ENCODE measurements at regions not wholly inside any gene's neighbourhood (a gene's known extent, or its start where the extent isn't known, plus 50 kb on each side); places are given as distances from the start of the nearest gene placed in this dataset.
"Not testable (repeated sequence)": the region's sequence is repeated elsewhere in the genome, so short reads cannot be mapped to it uniquely, and the experiment has no call there.

GRCh38 chr2:37722971-37723370 is 51.5 kb upstream of the CDC42EP3 start:
- DNase-seq: not testable (repeated sequence)

- DNase-seq: no peak
These were observed 58.8 kb upstream of the CDC42EP3 start for GRCh38 chr2:37730037-37730818.

GRCh38 chr2:37732412-37732811 is 61.0 kb upstream of the CDC42EP3 start:
- DNase-seq: not testable (repeated sequence)

GRCh38 chr2:37733251-37733650 is 61.8 kb upstream of the CDC42EP3 start:
- no peak for DNase-seq

- DNase-seq: not testable (repeated sequence)
These were observed 62.5 kb upstream of the CDC42EP3 start for GRCh38 chr2:37733955-37734354.

- not testable (repeated sequence) for DNase-seq
These were observed 63.6 kb upstream of the CDC42EP3 start for GRCh38 chr2:37734891-37735523.

GRCh38 chr2:37735524-37735910 is 64.1 kb upstream of the CDC42EP3 start:
- DNase-seq: not testable (repeated sequence)

- DNase-seq: no peak
These were observed 66.1 kb upstream of the CDC42EP3 start for GRCh38 chr2:37737507-37737906.

- no peak for DNase-seq
These were observed 66.9 kb upstream of the CDC42EP3 start for GRCh38 chr2:37738266-37738885.

GRCh38 chr2:37739153-37739552 is 67.7 kb upstream of the CDC42EP3 start:
- no peak for DNase-seq

- no peak for DNase-seq
These were observed 68.8 kb upstream of the CDC42EP3 start for GRCh38 chr2:37740164-37740739.

- no peak for DNase-seq
These were observed 70.8 kb upstream of the CDC42EP3 start for GRCh38 chr2:37742286-37742685.

- DNase-seq: no peak
These were observed 72.6 kb upstream of the CDC42EP3 start for GRCh38 chr2:37744010-37744409.

- DNase-seq: not testable (repeated sequence)
These were observed 73.5 kb upstream of the CDC42EP3 start for GRCh38 chr2:37744961-37745360.

GRCh38 chr2:37746011-37746410 is 74.6 kb upstream of the CDC42EP3 start:
- not testable (repeated sequence) for DNase-seq

- DNase-seq: no peak
These were observed 75.4 kb upstream of the CDC42EP3 start for GRCh38 chr2:37746883-37747282.

- DNase-seq: no peak
These were observed 77.1 kb upstream of the CDC42EP3 start for GRCh38 chr2:37748541-37748940.

- not testable (repeated sequence) for DNase-seq
These were observed 78.8 kb upstream of the CDC42EP3 start for GRCh38 chr2:37750286-37750685.

- no peak for DNase-seq
These were observed 81.3 kb upstream of the CDC42EP3 start for GRCh38 chr2:37752766-37753165.

GRCh38 chr2:37753758-37754157 is 82.3 kb upstream of the CDC42EP3 start:
- no peak for DNase-seq

GRCh38 chr2:37755961-37756559 is 84.6 kb upstream of the CDC42EP3 start:
- not testable (repeated sequence) for DNase-seq

GRCh38 chr2:37757456-37757855 is 86.0 kb upstream of the CDC42EP3 start:
- DNase-seq: not testable (repeated sequence)

GRCh38 chr2:37758141-37758601 is 86.7 kb upstream of the CDC42EP3 start:
- not testable (repeated sequence) for DNase-seq
